H1 (cell line): ENCODE measurements at regions not wholly inside any gene's neighbourhood (a gene's known extent, or its start where the extent isn't known, plus 50 kb on each side); places are given as distances from the start of the nearest gene placed in this dataset.

ENCODE experiments used
- CTCF ChIA-PET: fragments of 300-600 bp; sonication (Branson Sonifier 250); formaldehyde crosslinking; loops from one replicate; lab custom pipeline; 2021; ENCODE audit not compliant: partially characterized antibody; lab: Charles Lee
- POLR2A ChIA-PET: fragments of 300-600 bp; sonication (Branson Sonifier 250); formaldehyde crosslinking; loops from one replicate; lab custom pipeline; 2021; ENCODE audit warnings: inconsistent platforms; ENCODE audit not compliant: partially characterized antibody; lab: Charles Lee
- DNase-seq, 2 experiments: peaks; one replicate each; pipeline versions ENCODE4 v3.0.0 to v3.0.0-alpha.2; 2010 to 2022; ENCODE audit warnings: low spot score in 2 of 2, low read depth in 1 of 2, mixed read lengths in 1 of 2
- FAIRE-seq: peaks from 2 replicates; lab custom pipeline; 2011; peaks lifted over from hg19 to GRCh38; lab: Jason Lieb, UNC
- H2AFZ ChIP-seq: 2 replicates; pipeline ENCODE4 v1.8.1; 2012; ENCODE audit warnings: low read length, inconsistent platforms
- H2AK5ac ChIP-seq: 2 replicates; pipeline ENCODE4 v1.6.1; 2013; ENCODE audit warnings: low read depth, low read length
- H2BK120ac ChIP-seq: replicated peaks from 2 replicates; pipeline ENCODE3; 2013; ENCODE audit warnings: low read depth, low read length, inconsistent platforms
- H2BK12ac ChIP-seq: 2 replicates; pipeline ENCODE4 v1.6.1; 2013; ENCODE audit warnings: low read depth, low read length
- H2BK15ac ChIP-seq: 2 replicates; pipeline ENCODE4 v1.6.1; 2013; ENCODE audit warnings: low read length
- H2BK20ac ChIP-seq: 2 replicates; pipeline ENCODE4 v1.6.1; 2013; ENCODE audit warnings: low read length
- H2BK5ac ChIP-seq: 2 replicates; pipeline ENCODE4 v1.6.1; 2013; ENCODE audit warnings: low read depth, low read length
- H3K14ac ChIP-seq: 2 replicates; pipeline ENCODE4 v1.6.1; 2013; ENCODE audit warnings: inconsistent platforms; ENCODE audit not compliant: insufficient read length
- H3K18ac ChIP-seq: 2 replicates; pipeline ENCODE4 v1.6.1; 2013; ENCODE audit warnings: low read length; ENCODE audit errors: extremely low read depth
- H3K23ac ChIP-seq: 2 replicates; pipeline ENCODE4 v1.6.1; 2013; ENCODE audit warnings: inconsistent platforms; ENCODE audit not compliant: insufficient read length
- H3K23me2 ChIP-seq: 2 replicates; pipeline ENCODE4 v1.6.1; 2013; ENCODE audit warnings: low read depth, low read length
- H3K27ac ChIP-seq: 2 replicates; pipeline ENCODE4 v1.6.1; 2011; ENCODE audit warnings: low read depth, low read length, inconsistent platforms
- H3K27me3 ChIP-seq, 4 experiments: replicated peaks in 1 of 4; 1 replicate in 1 of 4; 2 replicates in 3 of 4; pipeline versions ENCODE4 v1.6.1 to v1.8.1; 2011 to 2013; ENCODE audit warnings: low read length in 3 of 4, mild to moderate bottlenecking in 3 of 4, inconsistent platforms in 2 of 4, mixed read lengths in 2 of 4, moderate library complexity in 1 of 4; ENCODE audit not compliant: control insufficient read depth in 3 of 4, insufficient read depth in 3 of 4; ENCODE audit errors: extremely low read depth in 1 of 4
- H3K36me3 ChIP-seq, 4 experiments: 2 replicates each; pipeline versions ENCODE4 v1.6.1 to v1.8.1; 2011 to 2013; ENCODE audit warnings: mild to moderate bottlenecking in 4 of 4, low read length in 3 of 4, moderate library complexity in 2 of 4, control low read depth in 1 of 4, inconsistent platforms in 1 of 4; ENCODE audit not compliant: insufficient read depth in 4 of 4, control insufficient read depth in 2 of 4
- H3K4ac ChIP-seq: replicated peaks from 2 replicates; pipeline ENCODE3; 2013; ENCODE audit warnings: low read length, low read depth, mixed read lengths, inconsistent platforms; ENCODE audit not compliant: insufficient read length
- H3K4me1 ChIP-seq, 4 experiments: replicated peaks in 1 of 4; 1 replicate in 1 of 4; 2 replicates in 3 of 4; pipeline versions ENCODE4 v1.6.1 to v1.8.1; 2011 to 2013; ENCODE audit warnings: low read length in 3 of 4, inconsistent platforms in 2 of 4, mixed read lengths in 1 of 4; ENCODE audit not compliant: insufficient read depth in 4 of 4, control insufficient read depth in 3 of 4
- H3K4me2 ChIP-seq, 2 experiments: 2 replicates each; pipeline versions ENCODE4 v1.6.1 to v1.8.1; 2011 to 2013; ENCODE audit warnings: low read depth in 2 of 2, low read length in 2 of 2, control low read depth in 1 of 2, inconsistent platforms in 1 of 2, mild to moderate bottlenecking in 1 of 2; ENCODE audit not compliant: insufficient read depth in 1 of 2
- H3K4me3 ChIP-seq, 4 experiments: fragments of 200-600, 300-600 bp in 1 of 4; sonication (generic), shearing (Covaris generic), sonication (Bioruptor Twin) in 1 of 4; 2 replicates each; pipeline versions ENCODE4 v1.5.1 to v1.8.1; 2011 to 2016; ENCODE audit warnings: low read length in 4 of 4, low read depth in 3 of 4, control low read depth in 2 of 4, inconsistent platforms in 2 of 4, mild to moderate bottlenecking in 2 of 4, mixed read lengths in 1 of 4, moderate library complexity in 1 of 4; ENCODE audit not compliant: insufficient read depth in 2 of 4; ENCODE audit errors: extremely low read depth in 1 of 4
- H3K56ac ChIP-seq: replicated peaks from 2 replicates; pipeline ENCODE3; 2013; ENCODE audit warnings: low read depth, mild to moderate bottlenecking, mixed read lengths, low read length, inconsistent platforms; ENCODE audit not compliant: insufficient read length
- H3K79me1 ChIP-seq: 2 replicates; pipeline ENCODE4 v1.6.1; 2013; ENCODE audit warnings: low read depth, low read length, control low read depth
- H3K79me2 ChIP-seq, 2 experiments: 2 replicates each; pipeline versions ENCODE4 v1.6.1 to v1.8.1; 2012 to 2013; ENCODE audit warnings: low read length in 2 of 2, mild to moderate bottlenecking in 2 of 2, inconsistent platforms in 1 of 2; ENCODE audit not compliant: insufficient read depth in 2 of 2, control insufficient read depth in 1 of 2
- H3K9ac ChIP-seq, 4 experiments: replicated peaks in 1 of 4; 1 replicate in 1 of 4; 2 replicates in 3 of 4; pipeline versions ENCODE4 v1.6.1 to v1.8.1; 2011 to 2013; ENCODE audit warnings: low read depth in 3 of 4, low read length in 3 of 4, control low read depth in 2 of 4, mild to moderate bottlenecking in 2 of 4, moderate library complexity in 2 of 4, inconsistent platforms in 1 of 4; ENCODE audit errors: extremely low read depth in 1 of 4
- H3K9me3 ChIP-seq, 2 experiments: 2 replicates each; pipeline versions ENCODE4 v1.6.1 to v1.8.1; 2012 to 2013; ENCODE audit warnings: mild to moderate bottlenecking in 2 of 2, moderate library complexity in 2 of 2, control low read depth in 1 of 2, inconsistent platforms in 1 of 2, low read depth in 1 of 2, low read length in 1 of 2, mixed read lengths in 1 of 2; ENCODE audit not compliant: insufficient read depth in 2 of 2
- H4K20me1 ChIP-seq, 2 experiments: replicated peaks in 1 of 2; 2 replicates each; pipeline versions ENCODE3 to v1.8.1; 2011 to 2013; ENCODE audit warnings: inconsistent platforms in 2 of 2, low read length in 2 of 2, mild to moderate bottlenecking in 1 of 2; ENCODE audit not compliant: insufficient read depth in 2 of 2, control insufficient read depth in 1 of 2
- H4K5ac ChIP-seq: 2 replicates; pipeline ENCODE4 v1.6.1; 2013; ENCODE audit warnings: low read length, low read depth, mixed read lengths, inconsistent platforms; ENCODE audit not compliant: insufficient read length
- H4K8ac ChIP-seq: 2 replicates; pipeline ENCODE4 v1.8.0; 2013; ENCODE audit warnings: mild to moderate bottlenecking, moderate library complexity, low read length, inconsistent platforms; ENCODE audit not compliant: insufficient read depth; ENCODE audit errors: extremely low read depth
- H4K91ac ChIP-seq: replicated peaks from 2 replicates; pipeline ENCODE3; 2013; ENCODE audit warnings: low read length, mixed read lengths, inconsistent platforms; ENCODE audit not compliant: insufficient read length
- CHD1 ChIP-seq: IDR thresholded peaks from 2 replicates; pipeline ENCODE4 v1.6.1; 2012; ENCODE audit warnings: low read depth, low read length, improper control_type of control experiment
- HDAC2 ChIP-seq, 2 experiments: fragments of 300-600 bp in 1 of 2; sonication (generic) in 1 of 2; IDR thresholded peaks; 2 replicates each; pipeline ENCODE4 v1.6.1; 2011 to 2012; ENCODE audit warnings: low read depth in 2 of 2, low read length in 2 of 2, mild to moderate bottlenecking in 2 of 2, moderate library complexity in 2 of 2, borderline replicate concordance in 1 of 2, inconsistent platforms in 1 of 2
- POLR2A ChIP-seq, 2 experiments: IDR thresholded peaks; 1 replicate in 1 of 2; 2 replicates in 1 of 2; pipeline ENCODE4 v1.6.1; 2011; ENCODE audit warnings: low read depth in 2 of 2, low read length in 2 of 2, mild to moderate bottlenecking in 2 of 2; ENCODE audit errors: control extremely low read depth in 1 of 2
- TAF1 ChIP-seq: IDR thresholded peaks from 2 replicates; pipeline ENCODE4 v1.6.1; 2011; ENCODE audit warnings: mild to moderate bottlenecking, low read depth, low read length
- TF ChIP-seq, protein P1 (sequence below), 3 experiments: IDR thresholded peaks; 1 replicate in 2 of 3; 2 replicates in 1 of 3; pipeline versions ENCODE4 v1.5.1 to v1.6.1; 2011; ENCODE audit warnings: low read length in 3 of 3, mild to moderate bottlenecking in 3 of 3, inconsistent platforms in 2 of 3, low read depth in 1 of 3, moderate library complexity in 1 of 3; ENCODE audit not compliant: insufficient read depth in 1 of 3; ENCODE audit errors: control extremely low read depth in 1 of 3

DNA sequence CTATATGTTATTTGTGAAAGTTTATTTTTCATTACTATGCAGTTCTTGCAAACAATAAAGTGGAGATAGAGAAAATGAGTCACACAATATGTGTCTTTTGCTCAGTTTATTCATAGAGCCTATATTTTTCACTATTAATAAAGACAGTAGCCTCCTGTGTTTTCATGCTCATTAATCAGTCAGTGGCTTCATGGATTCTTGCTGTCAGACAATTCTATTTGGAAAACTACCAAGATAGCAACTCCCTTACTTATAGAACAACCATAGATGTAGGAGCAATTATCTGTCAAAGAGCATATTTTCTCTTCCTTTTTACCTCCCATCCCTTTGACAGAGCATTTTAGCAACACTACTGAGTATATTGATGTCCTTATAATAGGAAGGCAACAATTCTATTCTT is 132.7 kb upstream of the CALCR start:
- H4K8ac ChIP-seq, result no peak overlapping the region
- no peak overlapping the region for H2AK5ac ChIP-seq
- DNase-seq (no peak), FAIRE-seq (no peak)
- H2BK12ac ChIP-seq, result no peak overlapping the region
- H3K4me1 ChIP-seq, result no peaks in the 10 kb centered on the region
- H3K27ac ChIP-seq, result no peak overlapping the region
- no peak overlapping the region for H3K9ac ChIP-seq
- H3K23me2 ChIP-seq, result no peaks in the 10 kb centered on the region
- no peaks in the 10 kb centered on the region for H3K79me2 ChIP-seq
- H3K27me3 ChIP-seq, result no peaks in the 10 kb centered on the region
- POLR2A ChIA-PET, result no interaction called here
- no peak overlapping the region for H2BK15ac ChIP-seq
- no peak overlapping the region for H3K4me3 ChIP-seq
- H3K4ac ChIP-seq, result no peak overlapping the region
- no peak for TF ChIP-seq HDAC2 (IDR thresholded peaks at IDR 0.05; ENCODE audit: borderline replicate concordance in 1 of 2, low read depth in 2 of 2, low read length in 2 of 2)
- TF ChIP-seq POLR2A (IDR thresholded peaks at IDR 0.05; ENCODE audit: control extremely low read depth in 1 of 2, low read depth in 2 of 2, low read length in 2 of 2), result no peak
- TF ChIP-seq TAF1, result no peak
- TF ChIP-seq, protein P1, sequence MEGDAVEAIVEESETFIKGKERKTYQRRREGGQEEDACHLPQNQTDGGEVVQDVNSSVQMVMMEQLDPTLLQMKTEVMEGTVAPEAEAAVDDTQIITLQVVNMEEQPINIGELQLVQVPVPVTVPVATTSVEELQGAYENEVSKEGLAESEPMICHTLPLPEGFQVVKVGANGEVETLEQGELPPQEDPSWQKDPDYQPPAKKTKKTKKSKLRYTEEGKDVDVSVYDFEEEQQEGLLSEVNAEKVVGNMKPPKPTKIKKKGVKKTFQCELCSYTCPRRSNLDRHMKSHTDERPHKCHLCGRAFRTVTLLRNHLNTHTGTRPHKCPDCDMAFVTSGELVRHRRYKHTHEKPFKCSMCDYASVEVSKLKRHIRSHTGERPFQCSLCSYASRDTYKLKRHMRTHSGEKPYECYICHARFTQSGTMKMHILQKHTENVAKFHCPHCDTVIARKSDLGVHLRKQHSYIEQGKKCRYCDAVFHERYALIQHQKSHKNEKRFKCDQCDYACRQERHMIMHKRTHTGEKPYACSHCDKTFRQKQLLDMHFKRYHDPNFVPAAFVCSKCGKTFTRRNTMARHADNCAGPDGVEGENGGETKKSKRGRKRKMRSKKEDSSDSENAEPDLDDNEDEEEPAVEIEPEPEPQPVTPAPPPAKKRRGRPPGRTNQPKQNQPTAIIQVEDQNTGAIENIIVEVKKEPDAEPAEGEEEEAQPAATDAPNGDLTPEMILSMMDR (IDR thresholded peaks at IDR 0.05; ENCODE audit: control extremely low read depth in 1 of 3, insufficient read depth in 1 of 3, low read depth in 1 of 3, low read length in 3 of 3), result no peak
- no peak for TF ChIP-seq CHD1
- no peak overlapping the region for H3K56ac ChIP-seq
- H2AFZ ChIP-seq, result no peak overlapping the region
- H4K20me1 ChIP-seq, result no peaks in the 10 kb centered on the region
- H3K36me3 ChIP-seq, result no peaks in the 10 kb centered on the region
- H4K5ac ChIP-seq, result no peak overlapping the region
- no peaks in the 10 kb centered on the region for H3K79me1 ChIP-seq
- CTCF ChIA-PET, result interaction anchor here (0.7 to 1.1 kb wide), 2 partner anchors 8 to 461 kb away, joined by 3 to 7 read pairs; no protein-coding TSS in a partner anchor
- no peak overlapping the region for H2BK120ac ChIP-seq
- H3K9me3 ChIP-seq, result no peaks in the 10 kb centered on the region
- H2BK5ac ChIP-seq, result no peak overlapping the region
- H3K23ac ChIP-seq, result no peak overlapping the region
- no peak overlapping the region for H3K14ac ChIP-seq
- no peak overlapping the region for H3K4me2 ChIP-seq
- no peak overlapping the region for H4K91ac ChIP-seq
- no peak overlapping the region for H2BK20ac ChIP-seq
- H3K18ac ChIP-seq, result no peak overlapping the region
